HepG2 (cell line): ENCODE measurements at regions not wholly inside any gene's neighbourhood (a gene's known extent, or its start where the extent isn't known, plus 50 kb on each side); places are given as distances from the start of the nearest gene placed in this dataset.
A peak's percentile ranks its signal among the peaks of the same experiment; 100 is the strongest.
"Not testable (repeated sequence)": the region's sequence is repeated elsewhere in the genome, so short reads cannot be mapped to it uniquely, and the experiment has no call there.

ENCODE experiments used
- ATAC-seq: fragments of 200-7000 bp; cut with Tn5 transposase; 3 replicates; pipeline ENCODE4 v1.9.1; 2020; ENCODE audit warnings: mild to moderate bottlenecking, moderate library complexity
- BruUV-seq: library from RNA; stranded (reverse); fragments of 400-500 nt; replicated peaks from 2 replicates; lab custom pipeline; 2021; lab: Mats Ljungman, UMichigan
- CTCF ChIA-PET: fragments of 300-600 bp; formaldehyde crosslinking; extraction: SDS; loops from one replicate; lab custom pipeline; 2021; ENCODE audit warnings: low total read pairs, inconsistent platforms, low intra/inter-chr PET ratio; lab: Yijun Ruan, JAX
- POLR2A ChIA-PET: fragments of 350-600 bp; sonication (Branson Sonifier 250); formaldehyde crosslinking; loops from one replicate; lab custom pipeline; 2020; ENCODE audit warnings: antibody characterized with exemption, inconsistent platforms; lab: Yijun Ruan, JAX
- DNase-seq: peaks from one replicate; pipeline ENCODE4 v3.0.0-alpha.2; 2015; ENCODE audit warnings: low spot score
- FAIRE-seq: peaks from 3 replicates; lab custom pipeline; 2011; peaks lifted over from hg19 to GRCh38; lab: Jason Lieb, UNC
- H2AFZ ChIP-seq: one replicate; pipeline ENCODE4 v1.6.1; 2011; ENCODE audit warnings: low read length, inconsistent platforms
- H3K27ac ChIP-seq: fragments of 300-600 bp; 3 replicates; pipeline ENCODE4 v1.8.0; 2011; ENCODE audit warnings: mixed run types, mild to moderate bottlenecking, mixed read lengths, low read length, inconsistent platforms; ENCODE audit not compliant: insufficient read depth; ENCODE audit errors: extremely low read length
- H3K27me3 ChIP-seq, 2 experiments: fragments of 200-600 bp in 1 of 2; 2 replicates in 1 of 2; 3 replicates in 1 of 2; pipeline versions ENCODE4 v1.6.0 to v1.8.0; 2011; ENCODE audit warnings: low read length in 2 of 2, mild to moderate bottlenecking in 2 of 2, moderate library complexity in 2 of 2, inconsistent platforms in 1 of 2; ENCODE audit not compliant: insufficient read depth in 2 of 2, control insufficient read depth in 1 of 2
- H3K36me3 ChIP-seq, 2 experiments: fragments of 200-600 bp in 1 of 2; replicated peaks in 1 of 2; 2 replicates in 1 of 2; 3 replicates in 1 of 2; pipeline versions ENCODE4 v1.5.1 to v1.8.0; 2011; ENCODE audit warnings: low read length in 2 of 2, inconsistent platforms in 1 of 2; ENCODE audit not compliant: insufficient read depth in 2 of 2, control insufficient read depth in 1 of 2
- H3K4me1 ChIP-seq: 2 replicates; pipeline ENCODE4 v1.5.1; 2012; ENCODE audit warnings: low read length, inconsistent platforms; ENCODE audit not compliant: insufficient read depth
- H3K4me2 ChIP-seq: 2 replicates; pipeline ENCODE4 v1.6.0; 2011; ENCODE audit warnings: low read depth, low read length, inconsistent platforms
- H3K4me3 ChIP-seq, 3 experiments: fragments of 200-600 bp in 1 of 3; sonication (generic), shearing (Covaris generic) in 1 of 3; replicated peaks in 1 of 3; 2 replicates each; pipeline ENCODE4 v1.5.1; 2011 to 2016; ENCODE audit warnings: low read length in 3 of 3, inconsistent platforms in 2 of 3, low read depth in 2 of 3, mild to moderate bottlenecking in 2 of 3, control low read depth in 1 of 3, mixed read lengths in 1 of 3; ENCODE audit not compliant: insufficient read depth in 1 of 3
- H3K79me2 ChIP-seq: one replicate; pipeline ENCODE4 v1.6.1; 2011; ENCODE audit warnings: low read length, inconsistent platforms; ENCODE audit not compliant: insufficient read depth
- H3K9ac ChIP-seq: 2 replicates; pipeline ENCODE4 v1.6.0; 2011; ENCODE audit warnings: mild to moderate bottlenecking, low read depth, low read length, inconsistent platforms; ENCODE audit not compliant: insufficient read depth
- H3K9me3 ChIP-seq: 2 replicates; pipeline ENCODE4 v1.5.1; 2012; ENCODE audit warnings: mild to moderate bottlenecking, low read length
- H4K20me1 ChIP-seq: 2 replicates; pipeline ENCODE4 v1.6.0; 2011; ENCODE audit warnings: inconsistent platforms, mild to moderate bottlenecking, low read length, moderate library complexity; ENCODE audit not compliant: insufficient read depth
- CTCF ChIP-seq: sonication (generic); formaldehyde crosslinking; IDR thresholded peaks from 2 replicates; pipeline ENCODE4 v1.5.0; 2020; ENCODE audit warnings: mild to moderate bottlenecking, missing genetic modification reagents, moderate library complexity
- FOSL2 ChIP-seq: sonication (generic); formaldehyde crosslinking; IDR thresholded peaks from 2 replicates; pipeline ENCODE4 v1.4.0; 2020; ENCODE audit warnings: missing genetic modification reagents
- STAG1 ChIP-seq: sonication (generic); formaldehyde crosslinking; IDR thresholded peaks from 2 replicates; pipeline ENCODE4 v1.4.0; 2020; ENCODE audit warnings: missing genetic modification reagents
- ZNF652 ChIP-seq: IDR thresholded peaks from 2 replicates; pipeline ENCODE4 v1.6.1; 2016; ENCODE audit warnings: low read depth, borderline replicate concordance
- WGBS: methylation state at CpG from one replicate; pipeline ENCODE4 v1.1.6; 2017; ENCODE audit warnings: low lambda C conversion rate; 5-methylcytosine and 5-hydroxymethylcytosine counted together
- in situ Hi-C: cut with HindIII; loops from 2 replicates; pipeline ENCODE4 v1.10.0; 2017; ENCODE audit warnings: low pct_unique_long_range_greater_than_20kb; ENCODE audit not compliant: extremely low pct_ligation_motif_present
- intact Hi-C: fragments of 100-400 bp; cut with micrococcal nuclease; formaldehyde crosslinking; loops from one replicate; pipeline ENCODE4 v1.10.0; 2022; ENCODE audit not compliant: unreplicated experiment

- H3K4me2 ChIP-seq, H3K4me1 ChIP-seq, POLR2A ChIA-PET, H3K36me3 ChIP-seq, CTCF ChIA-PET, BruUV-seq, H3K9me3 ChIP-seq, H3K9ac ChIP-seq, H3K79me2 ChIP-seq, intact Hi-C loops, FAIRE-seq, H4K20me1 ChIP-seq, H2AFZ ChIP-seq, DNase-seq, H3K27ac ChIP-seq, H3K4me3 ChIP-seq, ATAC-seq, H3K27me3 ChIP-seq, in situ Hi-C loops: not testable (repeated sequence)
- 59% methylated on average over 9 of the region's 16 CpGs for WGBS
- TF ChIP-seq FOSL2 (peak; percentile 63), CTCF (CRISPR knock-in tag) (peak; percentile 43), ZNF652 (CRISPR knock-in tag) (peak; percentile 45; the same call in 1 of the 2 replicates), STAG1 (peak; percentile 6; the same call in 1 of the 2 replicates)
Observed at GRCh38 chr3:75362086-75362784, 301.9 kb upstream of the FRG2C start.

- 43% methylated on average over 11 of the region's 13 CpGs for WGBS
- CTCF ChIA-PET, H3K27me3 ChIP-seq, POLR2A ChIA-PET, H3K4me2 ChIP-seq, H3K4me3 ChIP-seq, intact Hi-C loops, DNase-seq, in situ Hi-C loops, H3K4me1 ChIP-seq, ATAC-seq, H3K36me3 ChIP-seq, BruUV-seq, H3K79me2 ChIP-seq, H3K27ac ChIP-seq, H2AFZ ChIP-seq, H3K9ac ChIP-seq, FAIRE-seq, H3K9me3 ChIP-seq, H4K20me1 ChIP-seq: not testable (repeated sequence)
Observed at GRCh38 chr3:75372964-75373363, 291.2 kb upstream of the FRG2C start.
